HG03342 (cell line): ENCODE measurements at regions not wholly inside any gene's neighbourhood (a gene's known extent, or its start where the extent isn't known, plus 50 kb on each side); places are given as distances from the start of the nearest gene placed in this dataset.
"Not testable (repeated sequence)": the region's sequence is repeated elsewhere in the genome, so short reads cannot be mapped to it uniquely, and the experiment has no call there.

Source experiments
- ATAC-seq: cut with Tn5 transposase; IDR thresholded peaks from one replicate; pipeline ENCODE4 v1.9.1; 2021; ENCODE audit warnings: mild to moderate bottlenecking, moderate library complexity; ENCODE audit not compliant: unreplicated experiment

DNA sequence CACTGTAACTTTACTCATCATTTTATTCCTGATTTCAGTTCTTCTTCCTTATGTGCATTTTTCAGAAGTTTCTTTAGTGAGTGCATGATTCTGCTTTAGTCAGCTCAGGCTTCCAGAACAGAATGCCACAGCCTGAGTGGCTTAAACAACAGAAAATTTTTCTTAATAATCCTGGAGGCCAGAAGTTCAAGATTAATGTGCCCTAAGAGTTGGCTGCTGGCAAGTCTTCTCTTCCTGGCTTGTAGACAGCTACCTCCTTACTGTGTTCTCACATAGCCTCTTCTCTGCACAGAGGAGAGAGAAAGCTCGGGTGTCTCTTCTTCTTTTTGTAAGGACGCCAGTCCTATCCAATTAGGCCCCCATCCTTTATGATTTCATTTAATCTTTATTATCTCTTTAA is 443.1 kb upstream of the RGS17 start:
- no peak for ATAC-seq

DNA sequence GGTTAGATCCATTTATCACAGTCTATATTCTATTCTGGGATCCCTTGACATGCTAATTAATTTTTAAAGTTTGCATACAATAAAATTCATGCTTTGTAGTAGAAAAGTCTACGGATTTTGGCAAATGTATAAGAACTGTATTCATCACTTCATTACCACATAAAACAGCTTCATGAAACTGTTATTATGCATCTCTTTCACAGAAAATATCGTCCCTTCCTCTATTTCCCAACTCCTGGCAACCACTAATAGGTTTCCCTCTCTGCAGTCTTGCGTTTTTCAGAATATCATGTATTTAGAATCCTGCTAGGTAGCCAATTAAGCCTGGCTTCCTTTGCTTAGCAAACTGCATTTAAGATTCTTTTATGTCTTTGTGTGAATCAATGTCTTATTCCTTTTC is 441.3 kb upstream of the RGS17 start:
- ATAC-seq, result no peak

DNA sequence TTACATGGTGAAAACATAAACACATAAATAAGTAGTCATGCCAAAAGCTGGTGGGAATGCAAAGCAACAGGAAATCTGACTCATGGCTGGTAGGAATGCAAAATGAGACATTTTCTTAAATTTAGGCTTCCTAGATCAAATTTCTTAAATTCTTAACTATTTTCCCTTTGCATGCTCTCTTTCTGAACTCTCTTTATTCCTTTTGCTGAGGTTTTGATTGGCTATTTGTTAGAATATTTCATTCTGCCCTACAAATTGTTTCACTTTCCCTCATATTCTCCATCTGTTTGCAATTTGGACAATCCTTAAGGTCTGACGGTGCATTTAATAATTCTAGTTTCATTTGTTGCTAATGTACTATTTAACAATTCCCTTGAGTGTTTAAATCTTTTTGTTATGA is 437.5 kb upstream of the RGS17 start:
- no peak for ATAC-seq

DNA sequence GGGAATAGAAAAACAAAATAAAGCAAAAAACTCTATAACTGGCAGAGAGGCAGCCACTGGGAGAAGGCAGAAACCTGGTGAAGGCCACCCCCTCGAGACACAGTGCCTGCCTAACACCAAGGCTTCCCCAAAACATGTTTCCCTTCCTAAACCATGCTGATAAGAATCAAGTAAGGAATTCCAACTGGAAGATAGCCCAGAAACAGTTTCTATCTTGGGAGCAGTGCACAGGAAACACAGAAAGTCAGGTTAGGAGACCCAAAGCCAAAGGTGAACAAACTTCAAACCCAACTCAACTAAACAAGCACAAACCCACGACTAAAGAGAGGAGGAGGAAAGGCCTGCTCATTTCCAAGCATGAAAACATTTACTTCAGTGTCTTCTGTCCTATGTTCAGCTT is 433.7 kb upstream of the RGS17 start:
- ATAC-seq, result no peak

DNA sequence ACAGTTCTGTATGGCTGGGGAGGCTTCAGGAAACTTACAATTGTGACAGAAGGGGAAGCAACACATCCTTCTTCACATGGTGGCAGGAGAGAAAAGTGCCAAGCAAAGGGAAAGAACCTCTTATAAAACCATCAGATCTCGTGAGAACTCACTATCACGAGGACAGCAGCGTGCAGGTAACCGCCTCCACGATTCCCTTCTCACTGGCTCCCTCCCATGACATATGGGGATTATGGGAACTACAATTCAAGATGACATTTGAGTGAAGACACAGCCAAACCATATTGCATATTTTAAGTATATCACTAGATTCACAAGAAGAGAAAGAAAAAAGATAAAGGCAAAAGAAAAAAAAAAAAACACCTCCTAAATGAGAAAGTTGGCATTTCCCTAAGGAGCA is 431.9 kb upstream of the RGS17 start:
- no peak for ATAC-seq

DNA sequence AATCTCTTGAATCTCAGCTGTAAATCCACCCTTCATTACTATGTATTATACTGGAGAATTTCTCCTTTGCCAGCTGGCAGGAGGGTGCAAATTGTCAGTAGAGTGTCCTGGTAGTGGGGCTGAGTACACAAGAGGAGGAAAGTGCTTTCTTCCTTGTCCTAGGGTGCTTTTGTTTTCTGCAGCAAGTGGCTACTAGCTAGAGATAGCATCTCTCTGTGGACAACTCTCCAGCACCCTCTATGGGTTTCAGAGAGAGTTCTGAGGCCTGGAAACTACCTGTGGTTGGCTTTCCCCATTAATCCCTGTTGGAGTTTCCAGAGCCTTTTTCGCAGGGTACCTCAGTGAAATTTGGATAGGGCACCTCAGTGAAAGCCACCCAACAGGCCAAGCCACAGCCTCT is 422.5 kb upstream of the RGS17 start:
- ATAC-seq, result peak; percentile 53

DNA sequence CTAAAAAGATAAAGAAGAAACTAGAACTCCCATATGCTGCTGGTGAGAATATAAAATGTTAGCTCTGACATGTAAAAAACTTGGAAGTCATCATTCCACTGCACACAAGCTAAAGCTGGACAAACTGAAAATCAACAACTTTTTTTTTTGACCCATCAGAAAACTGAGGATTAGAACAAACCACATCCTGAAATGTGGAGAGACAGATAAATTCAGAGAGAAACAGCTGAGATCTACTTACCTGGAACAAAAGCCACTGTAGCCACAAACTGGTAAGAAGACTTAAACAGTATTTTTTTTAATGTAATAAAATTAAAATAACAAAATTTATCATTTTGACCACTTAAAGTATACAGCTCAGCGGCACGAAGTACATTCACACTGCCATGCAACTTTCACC is 408.5 kb upstream of the RGS17 start:
- ATAC-seq, result no peak

DNA sequence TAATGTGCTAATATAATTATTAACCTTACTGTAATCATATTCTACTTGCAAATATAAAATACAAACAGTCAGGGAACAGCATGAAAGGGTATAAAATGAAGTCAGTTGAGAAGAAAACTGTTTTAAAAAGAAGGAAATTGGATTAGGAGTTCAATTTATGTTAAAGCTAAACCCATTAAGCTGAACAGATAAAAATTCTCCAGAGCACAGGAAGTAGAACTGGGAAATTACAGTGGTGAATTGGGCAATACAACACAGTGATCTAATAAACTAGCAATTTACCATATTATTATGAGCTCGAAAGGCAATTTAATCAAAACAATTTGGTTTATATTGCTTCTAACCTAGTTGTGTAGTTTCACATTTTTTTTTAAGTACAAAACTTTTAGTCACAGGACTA is 407.4 kb upstream of the RGS17 start:
- ATAC-seq, result no peak

DNA sequence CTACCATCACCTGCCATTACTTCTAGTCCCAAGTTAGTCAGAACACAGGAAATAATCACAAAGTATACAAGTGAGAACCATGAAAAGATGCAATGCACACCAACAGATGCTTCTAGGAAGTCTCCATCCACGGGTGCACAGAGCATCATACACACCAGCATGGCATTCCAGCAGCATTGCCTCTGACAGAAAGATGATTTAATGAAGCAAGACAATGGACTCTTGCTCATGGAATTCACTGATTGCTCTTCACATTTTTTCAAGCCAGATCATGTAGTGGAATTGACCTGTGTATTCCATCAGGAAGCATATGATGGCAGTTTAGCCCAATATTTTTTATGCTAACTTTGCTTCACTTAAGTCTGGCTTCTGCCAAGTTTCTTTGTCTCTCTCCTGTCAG is 406.3 kb upstream of the RGS17 start:
- ATAC-seq, result no peak

DNA sequence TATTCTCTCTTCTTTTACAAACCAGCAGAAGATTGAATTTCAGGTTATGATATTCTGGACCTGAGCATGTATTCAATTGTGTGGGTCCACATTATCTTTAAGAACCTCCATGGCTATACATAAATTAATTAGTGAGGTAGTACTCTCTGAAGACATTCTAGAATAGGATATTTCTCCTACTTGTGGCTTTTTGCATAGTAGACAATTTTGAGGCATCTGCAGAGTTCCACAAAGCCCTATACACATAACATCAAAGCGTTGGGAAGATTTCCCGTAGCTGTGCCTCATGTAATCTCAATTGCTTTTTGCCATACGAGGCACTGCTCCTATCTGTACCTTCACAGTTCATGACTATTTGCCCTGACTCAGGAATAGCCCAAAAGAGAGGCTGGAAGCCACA is 395.4 kb upstream of the RGS17 start:
- ATAC-seq, result no peak

DNA sequence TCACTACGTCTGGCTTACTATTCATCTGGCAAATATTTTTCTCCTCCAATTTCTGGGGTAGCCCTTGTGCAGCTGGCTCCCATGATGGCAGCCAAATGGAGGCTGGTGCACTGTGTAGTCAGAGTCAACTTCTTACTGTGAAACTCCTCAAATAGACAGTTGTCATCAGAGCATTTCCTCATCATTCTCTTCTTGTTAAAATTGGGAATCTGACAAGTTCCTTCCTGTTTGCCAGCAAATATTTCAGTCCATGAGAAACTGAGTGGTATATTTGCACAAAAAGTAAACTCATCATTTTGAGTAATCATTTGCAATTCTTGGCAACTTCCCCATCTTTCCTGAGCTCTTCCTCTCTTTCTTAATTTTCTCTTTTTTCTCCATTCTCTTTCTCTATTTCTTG is 394.9 kb upstream of the RGS17 start:
- no peak for ATAC-seq

DNA sequence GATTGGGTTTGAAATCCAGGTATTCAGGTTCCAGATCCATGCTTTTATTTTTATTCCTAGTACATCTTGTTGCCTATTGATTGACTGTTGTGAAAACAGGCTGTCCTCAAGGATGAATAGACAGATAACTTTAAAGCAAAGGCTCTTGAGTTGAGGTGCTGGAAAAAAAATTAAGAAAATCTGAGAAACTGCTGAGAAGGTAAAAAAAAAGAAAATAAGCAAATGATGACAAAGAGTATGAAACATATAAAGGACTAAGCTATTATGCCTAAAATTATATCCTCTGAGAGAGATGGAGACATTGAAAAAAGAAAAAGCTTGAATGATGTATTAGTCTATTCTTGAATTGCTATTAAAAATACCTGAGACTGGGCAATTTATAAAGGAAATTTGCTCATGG is 392.3 kb upstream of the RGS17 start:
- no peak for ATAC-seq

DNA sequence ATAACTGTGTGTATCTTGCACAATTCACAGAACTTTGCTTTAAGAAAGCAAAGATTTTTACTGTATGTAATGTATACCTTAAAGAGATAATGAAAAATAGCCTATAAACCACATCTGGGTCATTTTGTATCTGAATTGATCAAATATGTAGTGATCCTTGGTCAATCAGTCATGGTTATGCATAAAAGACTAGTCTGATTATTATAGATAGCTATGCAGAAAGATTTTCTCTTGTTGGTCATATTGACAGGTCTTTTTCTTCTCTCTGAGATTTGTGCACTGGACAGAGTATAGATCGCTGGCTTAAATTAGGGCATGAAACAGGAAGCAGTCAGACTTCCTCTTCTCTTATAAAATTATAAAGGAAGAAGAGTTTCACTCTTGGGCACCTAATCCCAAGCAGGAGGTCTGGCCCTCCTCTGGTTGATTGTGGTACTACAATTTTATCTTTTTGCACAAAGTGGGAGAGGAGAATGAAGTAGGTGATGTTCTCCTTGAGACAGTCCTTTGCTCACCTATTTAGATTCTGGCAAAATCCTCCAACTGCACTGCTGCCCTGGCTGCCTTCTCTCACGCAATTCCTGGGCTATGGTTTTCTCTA is 380.9 kb upstream of the RGS17 start:
- ATAC-seq, result peak; percentile 91

DNA sequence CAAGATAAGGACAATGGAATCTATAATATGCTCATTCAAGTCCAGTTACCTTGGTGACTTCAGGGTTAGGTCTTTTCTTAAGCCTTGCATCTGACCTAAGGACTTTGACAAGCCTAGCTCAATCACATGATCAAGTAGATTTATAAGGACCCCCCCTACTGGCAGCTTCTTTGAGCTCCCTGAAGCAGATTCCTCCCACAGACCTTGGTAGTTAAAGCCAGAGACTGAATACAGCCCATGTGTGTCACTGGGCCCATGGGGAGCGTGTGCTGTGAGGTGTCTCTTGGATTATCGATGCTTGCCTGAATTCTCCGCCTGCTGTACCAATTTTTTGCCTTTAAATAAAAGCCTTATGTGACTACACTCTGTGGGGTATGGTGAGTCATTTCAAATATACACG is 372.7 kb upstream of the RGS17 start:
- peak; percentile 69 for ATAC-seq

DNA sequence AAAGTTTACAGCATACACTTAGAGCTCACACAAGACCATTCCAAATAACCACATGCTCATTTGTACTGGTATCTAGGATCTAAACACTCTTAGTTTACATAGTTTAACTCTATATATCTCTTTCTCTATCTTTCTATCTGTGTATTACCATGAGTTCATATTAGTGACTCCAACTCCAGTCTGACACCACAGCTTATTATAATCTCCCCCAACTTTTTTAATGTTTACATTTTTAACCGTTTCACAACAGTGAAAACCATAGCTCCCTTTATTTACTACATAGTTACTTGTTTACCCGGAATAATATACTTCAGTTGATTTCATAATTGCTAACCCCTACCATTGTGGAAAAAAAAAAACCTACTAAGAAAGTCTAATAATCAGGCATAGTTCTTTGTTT is 362.4 kb upstream of the RGS17 start:
- no peak for ATAC-seq

DNA sequence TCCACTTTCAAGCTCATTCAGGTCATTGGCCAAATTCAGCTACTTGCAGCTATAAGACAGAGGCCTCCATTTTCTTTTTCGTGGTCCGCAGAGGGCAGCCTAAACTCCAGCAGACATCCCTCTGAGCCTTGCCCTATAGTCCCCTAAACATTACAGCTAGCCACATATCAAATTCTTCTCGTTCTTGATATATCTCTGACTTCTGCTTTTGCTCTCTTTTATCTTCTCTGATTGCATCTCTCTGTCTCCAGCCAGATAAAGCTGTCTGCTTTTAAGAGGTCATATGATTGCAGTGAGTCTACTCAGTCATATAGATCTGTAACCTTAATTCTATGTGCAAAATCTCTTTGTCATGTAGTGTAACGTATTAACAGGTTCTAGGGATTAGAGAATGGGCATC is 358.4 kb upstream of the RGS17 start:
- no peak for ATAC-seq

DNA sequence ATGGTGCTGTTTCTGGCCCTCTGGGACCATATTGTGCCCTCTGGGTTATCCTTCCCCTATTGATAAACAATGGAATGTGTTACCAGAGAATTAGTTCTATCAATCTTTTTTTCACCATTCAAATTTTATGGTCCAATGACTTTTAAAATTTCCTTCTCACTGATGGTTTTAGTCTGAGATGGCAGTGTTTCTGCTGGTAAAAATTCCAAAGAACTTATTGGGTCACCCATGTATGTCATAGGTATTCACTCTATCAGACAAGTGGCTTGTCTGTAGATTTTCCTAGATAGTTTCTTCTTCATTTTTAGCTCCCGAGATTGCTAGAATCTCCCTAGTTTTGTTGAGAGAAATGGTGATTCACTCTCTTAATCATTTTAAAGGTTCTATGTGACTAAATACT is 357.2 kb upstream of the RGS17 start:
- ATAC-seq, result no peak

DNA sequence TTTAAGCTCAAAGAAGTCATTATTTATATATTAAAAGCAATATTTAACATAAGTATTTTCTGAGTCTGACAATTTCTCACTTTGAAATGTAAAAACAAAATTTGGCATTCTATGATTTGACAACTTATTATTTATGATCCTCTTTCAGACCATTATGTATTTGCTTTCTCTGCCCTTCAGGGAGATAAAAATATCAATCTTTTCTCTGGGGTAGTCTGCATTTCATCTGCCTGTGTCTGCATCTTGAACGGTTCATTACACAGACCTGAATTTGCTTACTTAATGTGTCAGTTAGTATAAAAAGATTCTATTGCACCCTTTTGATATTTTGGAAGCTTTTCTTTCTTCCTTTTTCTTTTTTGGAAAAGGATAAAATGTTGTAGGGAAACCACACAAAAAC is 354.0 kb upstream of the RGS17 start:
- no peak for ATAC-seq

DNA sequence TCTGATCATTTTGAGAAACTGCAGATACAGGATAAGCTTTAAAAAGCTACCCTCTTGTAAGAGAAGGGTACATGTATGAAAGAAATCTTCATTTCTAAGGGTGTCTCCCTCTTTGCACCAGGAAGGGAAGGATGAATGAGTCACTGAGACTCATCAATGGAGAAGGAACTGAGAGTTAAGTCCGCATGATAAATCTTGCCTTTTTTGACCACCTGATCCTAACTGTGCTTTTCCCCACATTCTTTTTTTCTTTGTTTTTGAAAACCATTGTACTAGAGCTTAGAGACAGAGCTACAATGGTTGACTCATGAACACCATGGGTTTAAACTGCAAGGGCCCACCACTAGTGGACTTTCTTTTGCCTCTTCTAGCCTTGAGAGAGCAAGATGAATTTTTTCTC is 353.0 kb upstream of the RGS17 start:
- no peak for ATAC-seq

DNA sequence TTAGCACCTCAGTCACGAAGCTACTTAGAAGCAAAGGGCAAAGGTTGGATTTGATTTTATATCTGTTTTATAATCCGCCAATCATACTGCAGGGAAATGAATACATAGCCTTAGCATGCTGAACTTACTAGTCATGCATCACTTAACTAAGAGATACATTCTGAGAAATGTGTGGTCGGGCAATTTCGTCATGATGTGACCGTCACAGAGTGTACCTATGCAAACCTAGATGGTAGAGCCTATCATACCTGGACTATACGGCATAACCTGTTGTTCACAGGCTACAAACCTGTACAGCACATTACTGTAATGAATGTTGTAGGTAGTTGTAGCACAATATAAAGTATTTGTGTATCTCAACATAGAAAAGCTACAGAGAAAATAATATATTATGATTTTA is 345.2 kb upstream of the RGS17 start:
- ATAC-seq, result no peak

DNA sequence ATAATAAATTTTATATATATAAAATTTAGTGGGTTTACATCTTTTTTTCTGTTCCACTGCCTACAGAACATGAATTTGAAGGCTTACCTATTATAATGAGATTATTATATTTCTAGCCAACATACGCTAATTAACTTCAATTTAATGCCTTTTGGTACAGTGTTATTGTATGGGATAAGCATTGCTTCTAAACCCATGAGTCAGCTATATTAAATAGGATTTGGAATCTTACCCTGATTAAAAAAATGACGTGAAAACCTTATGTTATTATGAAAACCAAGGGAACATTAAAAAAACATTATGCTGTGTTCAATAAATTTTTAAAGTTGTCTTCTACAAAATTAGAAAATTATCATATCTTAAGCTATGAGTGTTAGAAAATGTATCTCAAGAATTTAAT is 334.0 kb upstream of the RGS17 start:
- no peak for ATAC-seq

DNA sequence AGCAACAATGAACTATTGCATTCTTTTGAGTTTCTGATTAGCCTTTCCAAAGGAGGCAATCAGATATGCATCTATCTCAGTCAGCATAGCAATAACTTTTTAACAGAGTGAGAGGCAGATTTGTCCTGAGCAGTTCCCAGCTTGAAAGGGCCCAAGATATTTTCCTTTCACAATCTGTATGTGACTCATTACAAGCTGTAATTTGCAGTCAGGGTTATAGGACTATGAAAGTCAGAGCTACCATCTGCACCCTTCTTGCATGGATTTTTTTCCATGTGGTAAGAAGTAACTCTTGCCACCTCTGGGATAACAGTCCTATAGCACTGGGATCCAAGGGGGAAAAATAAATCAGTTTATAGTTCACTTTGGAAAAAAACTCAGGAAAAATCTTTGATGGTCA is 318.2 kb upstream of the RGS17 start:
- no peak for ATAC-seq

DNA sequence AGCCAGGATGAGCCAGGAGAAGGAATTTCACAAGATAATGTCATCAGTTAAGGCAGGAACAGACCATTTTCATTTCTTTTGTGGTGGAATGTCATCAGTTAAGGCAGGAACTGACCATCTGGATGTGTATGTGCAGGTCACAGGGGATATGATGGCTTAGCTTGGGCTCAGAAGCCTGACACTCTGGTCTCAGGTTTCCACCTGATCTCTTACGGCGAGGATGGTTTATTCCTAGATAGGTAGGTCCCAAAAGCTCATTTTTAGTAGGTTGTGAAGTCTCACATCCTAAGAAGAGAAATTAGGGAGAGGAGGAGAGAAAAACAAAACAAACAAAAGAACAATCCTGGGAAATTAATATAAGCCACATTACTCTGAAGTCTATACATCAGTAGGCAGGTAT is 311.7 kb upstream of the RGS17 start:
- not testable (repeated sequence) for ATAC-seq

DNA sequence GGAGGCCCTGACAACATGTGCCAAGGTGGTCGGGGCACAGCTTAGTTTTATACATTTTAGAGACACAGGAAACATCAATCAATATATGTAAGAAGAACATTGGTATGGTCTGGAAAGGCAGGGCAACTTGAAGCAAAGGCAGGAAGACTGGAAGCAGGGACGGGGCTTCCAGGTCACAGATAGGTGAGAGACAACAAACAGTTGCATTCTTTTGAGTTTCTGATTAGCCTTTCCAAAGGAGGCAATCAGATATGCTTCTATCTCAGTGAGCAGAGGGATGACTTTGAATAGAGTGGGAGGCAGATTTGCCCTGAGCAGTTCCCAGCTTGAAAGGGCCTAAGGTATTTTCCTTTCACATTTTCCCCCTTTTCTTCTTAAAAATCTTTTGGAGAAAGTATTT is 311.0 kb upstream of the RGS17 start:
- ATAC-seq, result no peak
